Right lobe of liver (tissue), 4 donors: ENCODE measurements at regions not wholly inside any gene's neighbourhood (a gene's known extent, or its start where the extent isn't known, plus 50 kb on each side); places are given as distances from the start of the nearest gene placed in this dataset.

Experiments used
- CTCF ChIP-seq, 4 donors: fragments of 200-600 bp in 3 of 4; fragments of 450-650 bp in 1 of 4; IDR thresholded peaks; one replicate each; pipeline versions ENCODE4 v1.5.1 to v1.8.0; 2016 to 2022; ENCODE audit warnings: antibody characterized with exemption in 4 of 4, mild to moderate bottlenecking in 2 of 4
- POLR2A ChIP-seq: fragments of 450-650 bp; IDR thresholded peaks from one replicate; pipeline ENCODE4 v1.6.1; 2017; ENCODE audit warnings: antibody characterized with exemption, mild to moderate bottlenecking
- donor health status: DM: no; HTN: no; CAD: no.
- donor health status: DM: no; HTN: no; CAD: no.
- donor health status: DM: no; HTN: yes; CAD: no.

- no peak for TF ChIP-seq CTCF (IDR thresholded peaks at IDR 0.05)
- no peak for TF ChIP-seq POLR2A
Observed at GRCh38 chrX:125850693-125851092, 315.4 kb downstream of the DCAF12L2 start.
